ENCODE measurements at regions not wholly inside any gene's neighbourhood (a gene's known extent, or its start where the extent isn't known, plus 50 kb on each side); places are given as distances from the start of the nearest gene placed in this dataset.
A peak's percentile ranks its signal among the peaks of the same experiment; 100 is the strongest.

GRCh38 chr5:45038366-45038987 is 229.7 kb downstream of the MRPS30 start:
- H3K9me3 ChIP-seq (ENCODE audit: low read length), result no peaks in the 10 kb centered on the region
- H3K27ac ChIP-seq (ENCODE audit: low read length), result no peak overlapping the region
- TF ChIP-seq TAF1 (IDR thresholded peaks at IDR 0.05; ENCODE audit: low read depth) (no peak), CTCF (IDR thresholded peaks at IDR 0.05; ENCODE audit: poor library complexity, severe bottlenecking) (peak; percentile 84), SMC3 (conservative IDR thresholded peaks at IDR 0.05; ENCODE audit: poor library complexity) (peak; percentile 92), RAD21 (conservative IDR thresholded peaks at IDR 0.05) (peak; percentile 90)
- no peaks in the 10 kb centered on the region for H3F3A ChIP-seq (ENCODE audit: insufficient read depth, low read length, poor library complexity, severe bottlenecking)
- no peaks in the 10 kb centered on the region for H4K20me1 ChIP-seq (ENCODE audit: insufficient read depth)
- H3K27me3 ChIP-seq (ENCODE audit: insufficient read depth, low read depth, low read length), result no peaks in the 10 kb centered on the region
- H3K9me2 ChIP-seq (ENCODE audit: insufficient read depth, low read length), result no peaks in the 10 kb centered on the region
- H3K36me3 ChIP-seq (ENCODE audit: insufficient read depth, low read length), result no peaks in the 10 kb centered on the region
- H3K79me2 ChIP-seq (replicated peaks; ENCODE audit: insufficient read depth, low read length), result no peaks in the 10 kb centered on the region
- no peak overlapping the region for H3K4me2 ChIP-seq (ENCODE audit: low read length)
- no peak overlapping the region for H3K9ac ChIP-seq (ENCODE audit: low read length)
- H3K4me3 ChIP-seq (ENCODE audit: low read length), result no peak overlapping the region
- no peak overlapping the region for H2AFZ ChIP-seq (ENCODE audit: low read depth, low read length)

GRCh38 chr5:45042283-45042682 is 233.5 kb downstream of the MRPS30 start:
- no peak for TF ChIP-seq POLR2AphosphoS5 (IDR thresholded peaks at IDR 0.05)
- no peak for TF ChIP-seq CTCF (IDR thresholded peaks at IDR 0.05; ENCODE audit: poor library complexity, severe bottlenecking)
- no peak for TF ChIP-seq SMC3 (conservative IDR thresholded peaks at IDR 0.05; ENCODE audit: poor library complexity)
- no peak for TF ChIP-seq EP300 (conservative IDR thresholded peaks at IDR 0.05; ENCODE audit: poor library complexity, severe bottlenecking)
- TF ChIP-seq, protein P1, sequence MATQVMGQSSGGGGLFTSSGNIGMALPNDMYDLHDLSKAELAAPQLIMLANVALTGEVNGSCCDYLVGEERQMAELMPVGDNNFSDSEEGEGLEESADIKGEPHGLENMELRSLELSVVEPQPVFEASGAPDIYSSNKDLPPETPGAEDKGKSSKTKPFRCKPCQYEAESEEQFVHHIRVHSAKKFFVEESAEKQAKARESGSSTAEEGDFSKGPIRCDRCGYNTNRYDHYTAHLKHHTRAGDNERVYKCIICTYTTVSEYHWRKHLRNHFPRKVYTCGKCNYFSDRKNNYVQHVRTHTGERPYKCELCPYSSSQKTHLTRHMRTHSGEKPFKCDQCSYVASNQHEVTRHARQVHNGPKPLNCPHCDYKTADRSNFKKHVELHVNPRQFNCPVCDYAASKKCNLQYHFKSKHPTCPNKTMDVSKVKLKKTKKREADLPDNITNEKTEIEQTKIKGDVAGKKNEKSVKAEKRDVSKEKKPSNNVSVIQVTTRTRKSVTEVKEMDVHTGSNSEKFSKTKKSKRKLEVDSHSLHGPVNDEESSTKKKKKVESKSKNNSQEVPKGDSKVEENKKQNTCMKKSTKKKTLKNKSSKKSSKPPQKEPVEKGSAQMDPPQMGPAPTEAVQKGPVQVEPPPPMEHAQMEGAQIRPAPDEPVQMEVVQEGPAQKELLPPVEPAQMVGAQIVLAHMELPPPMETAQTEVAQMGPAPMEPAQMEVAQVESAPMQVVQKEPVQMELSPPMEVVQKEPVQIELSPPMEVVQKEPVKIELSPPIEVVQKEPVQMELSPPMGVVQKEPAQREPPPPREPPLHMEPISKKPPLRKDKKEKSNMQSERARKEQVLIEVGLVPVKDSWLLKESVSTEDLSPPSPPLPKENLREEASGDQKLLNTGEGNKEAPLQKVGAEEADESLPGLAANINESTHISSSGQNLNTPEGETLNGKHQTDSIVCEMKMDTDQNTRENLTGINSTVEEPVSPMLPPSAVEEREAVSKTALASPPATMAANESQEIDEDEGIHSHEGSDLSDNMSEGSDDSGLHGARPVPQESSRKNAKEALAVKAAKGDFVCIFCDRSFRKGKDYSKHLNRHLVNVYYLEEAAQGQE (IDR thresholded peaks at IDR 0.05; ENCODE audit: borderline replicate concordance), result no peak
- TF ChIP-seq EZH2 (IDR thresholded peaks at IDR 0.05; ENCODE audit: borderline replicate concordance, insufficient read depth, low read length, poor library complexity, severe bottlenecking), result no peak
- TF ChIP-seq MXI1 (conservative IDR thresholded peaks at IDR 0.05; ENCODE audit: poor library complexity, severe bottlenecking), result no peak
- TF ChIP-seq TAF1 (IDR thresholded peaks at IDR 0.05; ENCODE audit: low read depth), result no peak
- TF ChIP-seq RAD21 (conservative IDR thresholded peaks at IDR 0.05), result no peak
- Histone ChIP-seq H3K9me2 (ENCODE audit: insufficient read depth, low read length) (no peaks in the 10 kb centered on the region), H3K36me3 (ENCODE audit: insufficient read depth, low read length) (no peaks in the 10 kb centered on the region), H3F3A (ENCODE audit: insufficient read depth, low read length, poor library complexity, severe bottlenecking) (no peaks in the 10 kb centered on the region), H3K9me3 (ENCODE audit: low read length) (no peaks in the 10 kb centered on the region), H3K79me2 (replicated peaks; ENCODE audit: insufficient read depth, low read length) (no peaks in the 10 kb centered on the region), H2AFZ (ENCODE audit: low read depth, low read length) (no peak overlapping the region), H4K20me1 (ENCODE audit: insufficient read depth) (no peaks in the 10 kb centered on the region), H3K4me2 (ENCODE audit: low read length) (no peak overlapping the region), H3K4me3 (ENCODE audit: low read length) (no peak overlapping the region), H3K27ac (ENCODE audit: low read length) (no peak overlapping the region), H3K9ac (ENCODE audit: low read length) (no peak overlapping the region), H3K27me3 (ENCODE audit: insufficient read depth, low read depth, low read length) (no peaks in the 10 kb centered on the region)
